HepG2 (cell line): ENCODE measurements at regions not wholly inside any gene's neighbourhood (a gene's known extent, or its start where the extent isn't known, plus 50 kb on each side); places are given as distances from the start of the nearest gene placed in this dataset.

Experiments
- ERF ChIP-seq: IDR thresholded peaks from 2 replicates; pipeline ENCODE4 v1.6.1; 2018; ENCODE audit warnings: missing biosample characterization, missing genetic modification reagents
- JUND ChIP-seq: sonication (generic); formaldehyde crosslinking; IDR thresholded peaks from 2 replicates; pipeline ENCODE4 v1.8.0; 2022; ENCODE audit warnings: mild to moderate bottlenecking, missing genetic modification reagents
- MXD1 ChIP-seq: sonication (generic); formaldehyde crosslinking; IDR thresholded peaks from 2 replicates; pipeline ENCODE4 v1.4.0; 2020; ENCODE audit warnings: mild to moderate bottlenecking, missing genetic modification reagents
- PPARG ChIP-seq: conservative IDR thresholded peaks from 2 replicates; pipeline ENCODE4 v1.6.1; 2016; ENCODE audit warnings: missing biosample characterization, missing genetic modification reagents
- SP4 ChIP-seq: sonication (generic); formaldehyde crosslinking; IDR thresholded peaks from 2 replicates; pipeline ENCODE4 v1.8.1; 2023; ENCODE audit warnings: mild to moderate bottlenecking, missing genetic modification reagents
- THRA ChIP-seq: sonication (generic); formaldehyde crosslinking; IDR thresholded peaks from 2 replicates; pipeline ENCODE4 v1.4.0; 2020; ENCODE audit warnings: missing genetic modification reagents, borderline replicate concordance
- THYN1 ChIP-seq: sonication (generic); formaldehyde crosslinking; IDR thresholded peaks from 2 replicates; pipeline ENCODE4 v1.8.1; 2023; ENCODE audit warnings: low read depth, mild to moderate bottlenecking, moderate library complexity, missing genetic modification reagents, borderline replicate concordance
- ZBTB3 ChIP-seq: sonication (generic); formaldehyde crosslinking; IDR thresholded peaks from 2 replicates; pipeline ENCODE4 v1.4.0; 2020; ENCODE audit warnings: low read depth, mild to moderate bottlenecking, moderate library complexity, missing genetic modification reagents, borderline replicate concordance
- ZBTB40 ChIP-seq, 2 experiments: fragments of 450-650 bp in 1 of 2; sonication (generic) in 1 of 2; formaldehyde crosslinking in 1 of 2; IDR thresholded peaks; 2 replicates each; pipeline versions ENCODE4 v1.6.1 to v1.8.0; 2016 to 2022; ENCODE audit warnings: antibody characterized with exemption in 1 of 2, mild to moderate bottlenecking in 1 of 2, missing genetic modification reagents in 1 of 2
- ZFP82 ChIP-seq: sonication (generic); formaldehyde crosslinking; IDR thresholded peaks from 2 replicates; pipeline ENCODE4 v1.5.1; 2020; ENCODE audit warnings: mild to moderate bottlenecking, missing genetic modification reagents, borderline replicate concordance
- ZNF563 ChIP-seq: sonication (generic); formaldehyde crosslinking; IDR thresholded peaks from 2 replicates; pipeline ENCODE4 v1.8.0; 2022; ENCODE audit warnings: mild to moderate bottlenecking, moderate library complexity, missing genetic modification reagents
- ZNF564 ChIP-seq: sonication (generic); formaldehyde crosslinking; IDR thresholded peaks from 2 replicates; pipeline ENCODE4 v1.8.1; 2023; ENCODE audit warnings: mild to moderate bottlenecking, missing genetic modification reagents

- no peak for TF ChIP-seq THYN1 (CRISPR knock-in tag)
- TF ChIP-seq ZBTB40 (IDR thresholded peaks at IDR 0.05): no peak
- no peak for TF ChIP-seq ZBTB40 (CRISPR knock-in tag; IDR thresholded peaks at IDR 0.05)
- TF ChIP-seq ZBTB3: no peak
- TF ChIP-seq SP4 (CRISPR knock-in tag): no peak
- TF ChIP-seq ZFP82: no peak
- no peak for TF ChIP-seq THRA (CRISPR knock-in tag)
- no peak for TF ChIP-seq ZNF563
- TF ChIP-seq MXD1: no peak
- TF ChIP-seq PPARG (CRISPR knock-in tag): no peak
- TF ChIP-seq ERF (CRISPR knock-in tag): no peak
- TF ChIP-seq ZNF564 (CRISPR knock-in tag): no peak
- no peak for TF ChIP-seq JUND (CRISPR knock-in tag)
- TF ChIP-seq, all 625 proteins: peak for 0
Measured at GRCh38 chr13:73671011-73671410, 463.2 kb downstream of the KLF12 start (continued).
